Loucy (cell line): ENCODE measurements at regions not wholly inside any gene's neighbourhood (a gene's known extent, or its start where the extent isn't known, plus 50 kb on each side); places are given as distances from the start of the nearest gene placed in this dataset.

Source experiments
- EZH2phosphoT487 ChIP-seq: fragments of 200-600 bp; IDR thresholded peaks from 2 replicates; pipeline ENCODE4 v1.6.1; 2018; ENCODE audit warnings: antibody characterized with exemption, mild to moderate bottlenecking, moderate library complexity, borderline replicate concordance
- TF ChIP-seq, protein P1 (sequence below): fragments of 200-600 bp; sonication (generic); conservative IDR thresholded peaks from 2 replicates; pipeline ENCODE4 v1.5.1; 2014; ENCODE audit warnings: mild to moderate bottlenecking, antibody characterized with exemption, low read length

DNA sequence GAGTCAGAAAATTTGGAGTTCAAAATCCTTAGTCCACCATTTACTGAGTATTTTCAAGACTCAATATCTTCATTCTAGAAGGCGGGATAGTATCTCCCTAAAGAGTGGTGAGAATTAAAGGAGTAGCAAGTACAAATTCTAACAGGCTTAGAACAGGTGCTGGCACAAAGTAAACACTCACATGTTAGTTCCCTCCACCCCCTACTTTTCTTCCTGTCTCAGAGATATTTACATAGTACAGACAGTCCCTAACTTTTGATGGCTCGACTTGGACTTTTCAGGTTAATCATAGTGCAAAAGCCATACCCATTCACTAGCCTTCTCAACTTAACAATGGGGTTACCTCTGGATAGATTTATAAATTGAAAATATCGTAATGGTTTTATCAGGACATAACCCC lies 476.2 kb upstream of the RASGRP1 start:
- TF ChIP-seq, protein P1, sequence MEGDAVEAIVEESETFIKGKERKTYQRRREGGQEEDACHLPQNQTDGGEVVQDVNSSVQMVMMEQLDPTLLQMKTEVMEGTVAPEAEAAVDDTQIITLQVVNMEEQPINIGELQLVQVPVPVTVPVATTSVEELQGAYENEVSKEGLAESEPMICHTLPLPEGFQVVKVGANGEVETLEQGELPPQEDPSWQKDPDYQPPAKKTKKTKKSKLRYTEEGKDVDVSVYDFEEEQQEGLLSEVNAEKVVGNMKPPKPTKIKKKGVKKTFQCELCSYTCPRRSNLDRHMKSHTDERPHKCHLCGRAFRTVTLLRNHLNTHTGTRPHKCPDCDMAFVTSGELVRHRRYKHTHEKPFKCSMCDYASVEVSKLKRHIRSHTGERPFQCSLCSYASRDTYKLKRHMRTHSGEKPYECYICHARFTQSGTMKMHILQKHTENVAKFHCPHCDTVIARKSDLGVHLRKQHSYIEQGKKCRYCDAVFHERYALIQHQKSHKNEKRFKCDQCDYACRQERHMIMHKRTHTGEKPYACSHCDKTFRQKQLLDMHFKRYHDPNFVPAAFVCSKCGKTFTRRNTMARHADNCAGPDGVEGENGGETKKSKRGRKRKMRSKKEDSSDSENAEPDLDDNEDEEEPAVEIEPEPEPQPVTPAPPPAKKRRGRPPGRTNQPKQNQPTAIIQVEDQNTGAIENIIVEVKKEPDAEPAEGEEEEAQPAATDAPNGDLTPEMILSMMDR: no peak
- no peak for TF ChIP-seq EZH2phosphoT487
